GM18511 (cell line): ENCODE measurements at regions not wholly inside any gene's neighbourhood (a gene's known extent, or its start where the extent isn't known, plus 50 kb on each side); places are given as distances from the start of the nearest gene placed in this dataset.
A peak's percentile ranks its signal among the peaks of the same experiment; 100 is the strongest.

ENCODE experiments used
- ATAC-seq: cut with Tn5 transposase; IDR thresholded peaks from one replicate; pipeline ENCODE4 v1.9.1; 2021; ENCODE audit warnings: mild to moderate bottlenecking, moderate library complexity; ENCODE audit not compliant: unreplicated experiment

GRCh38 chr2:187920511-187920910 lies 366.3 kb upstream of the TFPI start:
- no peak for ATAC-seq

- ATAC-seq = no peak
Measured at GRCh38 chr2:187922846-187923245, 368.6 kb upstream of the TFPI start.

GRCh38 chr2:187924293-187924692 lies 367.4 kb upstream of the GULP1 start:
- ATAC-seq = no peak

- no peak for ATAC-seq
Measured at GRCh38 chr2:187934236-187934635, 357.4 kb upstream of the GULP1 start.

GRCh38 chr2:187934692-187935091 lies 357.0 kb upstream of the GULP1 start:
- no peak for ATAC-seq

- ATAC-seq = no peak
Measured at GRCh38 chr2:187935126-187935525, 356.5 kb upstream of the GULP1 start.

GRCh38 chr2:187936228-187936627 lies 355.4 kb upstream of the GULP1 start:
- no peak for ATAC-seq

- no peak for ATAC-seq
Measured at GRCh38 chr2:187939180-187939579, 352.5 kb upstream of the GULP1 start.

- no peak for ATAC-seq
Measured at GRCh38 chr2:187942876-187943275, 348.8 kb upstream of the GULP1 start.

GRCh38 chr2:187943772-187944369 lies 347.8 kb upstream of the GULP1 start:
- ATAC-seq = no peak

GRCh38 chr2:187949859-187950258 lies 341.8 kb upstream of the GULP1 start:
- ATAC-seq = no peak

GRCh38 chr2:187951470-187952218 lies 340.0 kb upstream of the GULP1 start:
- no peak for ATAC-seq

- ATAC-seq = no peak
Measured at GRCh38 chr2:187956906-187957534, 334.7 kb upstream of the GULP1 start.

GRCh38 chr2:187959821-187960220 lies 331.9 kb upstream of the GULP1 start:
- no peak for ATAC-seq

- no peak for ATAC-seq
Measured at GRCh38 chr2:187962538-187962937, 329.1 kb upstream of the GULP1 start.

GRCh38 chr2:187964746-187965145 lies 326.9 kb upstream of the GULP1 start:
- no peak for ATAC-seq

GRCh38 chr2:187966924-187967323 lies 324.8 kb upstream of the GULP1 start:
- ATAC-seq = no peak

- no peak for ATAC-seq
Measured at GRCh38 chr2:187971893-187972292, 319.8 kb upstream of the GULP1 start.

GRCh38 chr2:187976259-187976985 lies 315.3 kb upstream of the GULP1 start:
- no peak for ATAC-seq

- ATAC-seq = no peak
Measured at GRCh38 chr2:187976986-187977333, 314.7 kb upstream of the GULP1 start.

- ATAC-seq = no peak
Measured at GRCh38 chr2:187978356-187978755, 313.3 kb upstream of the GULP1 start.

- ATAC-seq = peak; percentile 91
Measured at GRCh38 chr2:187982668-187983067, 309.0 kb upstream of the GULP1 start.
